ENCODE measurements at regions not wholly inside any gene's neighbourhood (a gene's known extent, or its start where the extent isn't known, plus 50 kb on each side); places are given as distances from the start of the nearest gene placed in this dataset.

DNA sequence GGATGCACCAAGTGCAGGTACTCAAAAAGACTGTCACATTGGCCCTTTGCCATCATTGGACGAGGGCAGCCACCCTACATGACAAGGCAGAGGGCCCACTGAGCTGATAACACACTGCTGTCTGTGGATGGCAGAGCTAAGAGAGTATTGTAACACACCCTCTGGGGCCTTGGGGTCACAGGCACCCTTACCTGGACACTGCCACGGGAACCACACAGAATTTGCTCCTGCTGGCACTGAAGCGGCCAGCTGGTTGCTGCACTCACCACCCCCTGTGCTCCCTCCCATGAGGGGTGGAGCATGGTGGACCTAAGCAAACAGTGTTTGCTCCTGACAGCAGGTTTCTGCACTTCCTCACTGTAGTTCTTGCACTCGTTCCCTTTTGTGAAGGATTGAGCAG lies 208.2 kb upstream of the SGO1 start:
- TF ChIP-seq POLR2A (IDR thresholded peaks at IDR 0.05; ENCODE audit: extremely low read depth, insufficient read length): no peak
- TF ChIP-seq, protein P1, sequence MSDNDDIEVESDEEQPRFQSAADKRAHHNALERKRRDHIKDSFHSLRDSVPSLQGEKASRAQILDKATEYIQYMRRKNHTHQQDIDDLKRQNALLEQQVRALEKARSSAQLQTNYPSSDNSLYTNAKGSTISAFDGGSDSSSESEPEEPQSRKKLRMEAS (IDR thresholded peaks at IDR 0.05; ENCODE audit: low read depth, low read length): no peak
- no peak for TF ChIP-seq CTCF (IDR thresholded peaks at IDR 0.05; ENCODE audit: low read depth, low read length)
- TF ChIP-seq MYC (IDR thresholded peaks at IDR 0.05; ENCODE audit: low read depth, low read length): no peak

Measured in NB4 (cell line).